Right atrium auricular region (tissue), 2 donors: ENCODE measurements at regions not wholly inside any gene's neighbourhood (a gene's known extent, or its start where the extent isn't known, plus 50 kb on each side); places are given as distances from the start of the nearest gene placed in this dataset.

Experiments
- DNase-seq: peaks from one replicate; pipeline ENCODE4 v3.0.0-alpha.2; 2019; ENCODE audit warnings: low spot score
- H3K27ac ChIP-seq, 2 donors: fragments of 200-600 bp; sonication (generic); 1 replicate in 1 of 2; 2 replicates in 1 of 2; pipeline ENCODE4 v1.5.1; 2016 to 2019
- H3K27me3 ChIP-seq, 2 donors: fragments of 200-600 bp; sonication (generic); one replicate each; pipeline versions ENCODE4 v1.5.1 to v1.6.0; 2017 to 2019
- H3K36me3 ChIP-seq: fragments of 200-600 bp; sonication (generic); one replicate; pipeline ENCODE4 v1.5.1; 2016
- H3K4me1 ChIP-seq, 2 donors: fragments of 200-600 bp; sonication (generic); one replicate each; pipeline versions ENCODE4 v1.5.1 to v1.6.0; 2017 to 2019
- H3K4me3 ChIP-seq, 2 donors: fragments of 200-600 bp; sonication (generic); 1 replicate in 1 of 2; 2 replicates in 1 of 2; pipeline ENCODE4 v1.5.1; 2017 to 2019; ENCODE audit warnings: mild to moderate bottlenecking in 1 of 2, moderate library complexity in 1 of 2
- H3K9me3 ChIP-seq, 2 donors: fragments of 200-600 bp; sonication (generic); one replicate each; pipeline ENCODE4 v1.5.1; 2019
- TF ChIP-seq, protein P1 (sequence below), 2 donors: fragments of 200-600 bp; sonication (generic); IDR thresholded peaks; one replicate each; pipeline ENCODE4 v1.5.1; 2019; ENCODE audit warnings: antibody characterized with exemption in 2 of 2

DNA sequence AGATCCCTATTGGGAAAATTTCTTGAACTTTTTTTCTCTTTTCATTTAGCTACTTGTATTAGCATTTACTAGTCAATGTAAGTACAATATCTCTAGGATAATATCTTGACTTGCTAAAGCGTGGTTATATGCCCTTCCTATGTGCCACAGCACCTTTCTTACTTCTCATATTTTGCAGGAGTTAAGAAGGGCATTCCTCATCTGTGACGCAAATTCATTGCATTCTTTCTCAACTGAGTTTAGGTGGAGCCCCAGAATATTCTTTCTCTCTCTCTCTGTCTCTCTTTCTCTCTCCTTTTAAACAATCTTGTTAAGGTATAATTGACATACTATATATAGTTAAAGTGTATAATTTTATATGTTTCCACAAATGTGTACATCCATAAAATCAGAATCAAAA, 266.1 kb downstream of the RAB38 start:
- Histone ChIP-seq H3K4me3 (no peak overlapping the region), H3K27ac (no peak overlapping the region), H3K9me3 (no peaks in the 10 kb centered on the region), H3K27me3 (no peaks in the 10 kb centered on the region), H3K4me1 (no peaks in the 10 kb centered on the region), H3K36me3 (no peaks in the 10 kb centered on the region)
- DNase-seq: no peak
- TF ChIP-seq, protein P1, sequence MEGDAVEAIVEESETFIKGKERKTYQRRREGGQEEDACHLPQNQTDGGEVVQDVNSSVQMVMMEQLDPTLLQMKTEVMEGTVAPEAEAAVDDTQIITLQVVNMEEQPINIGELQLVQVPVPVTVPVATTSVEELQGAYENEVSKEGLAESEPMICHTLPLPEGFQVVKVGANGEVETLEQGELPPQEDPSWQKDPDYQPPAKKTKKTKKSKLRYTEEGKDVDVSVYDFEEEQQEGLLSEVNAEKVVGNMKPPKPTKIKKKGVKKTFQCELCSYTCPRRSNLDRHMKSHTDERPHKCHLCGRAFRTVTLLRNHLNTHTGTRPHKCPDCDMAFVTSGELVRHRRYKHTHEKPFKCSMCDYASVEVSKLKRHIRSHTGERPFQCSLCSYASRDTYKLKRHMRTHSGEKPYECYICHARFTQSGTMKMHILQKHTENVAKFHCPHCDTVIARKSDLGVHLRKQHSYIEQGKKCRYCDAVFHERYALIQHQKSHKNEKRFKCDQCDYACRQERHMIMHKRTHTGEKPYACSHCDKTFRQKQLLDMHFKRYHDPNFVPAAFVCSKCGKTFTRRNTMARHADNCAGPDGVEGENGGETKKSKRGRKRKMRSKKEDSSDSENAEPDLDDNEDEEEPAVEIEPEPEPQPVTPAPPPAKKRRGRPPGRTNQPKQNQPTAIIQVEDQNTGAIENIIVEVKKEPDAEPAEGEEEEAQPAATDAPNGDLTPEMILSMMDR (IDR thresholded peaks at IDR 0.05): no peak

DNA sequence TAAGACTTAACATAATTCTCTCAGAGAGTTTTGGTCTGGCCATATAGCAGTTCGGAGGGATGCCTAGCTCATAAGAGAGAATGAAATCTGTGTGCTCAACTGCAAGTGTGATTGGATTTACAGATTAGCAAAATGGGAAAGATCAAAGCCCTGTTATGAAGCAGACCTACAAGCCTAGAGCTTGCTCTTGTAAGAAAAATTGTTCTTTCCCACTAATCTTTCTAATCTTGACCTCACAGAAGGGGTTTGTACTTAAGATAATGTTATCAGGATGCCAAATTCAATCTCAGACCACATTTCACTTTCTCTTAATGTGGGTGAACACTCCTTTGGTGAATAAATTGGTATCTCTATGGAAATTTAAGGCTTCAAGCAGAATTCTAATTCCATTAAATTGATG, 267.2 kb downstream of the RAB38 start:
- no peak for DNase-seq
- Histone ChIP-seq H3K36me3 (no peaks in the 10 kb centered on the region), H3K9me3 (no peaks in the 10 kb centered on the region), H3K27ac (no peak overlapping the region), H3K4me1 (no peaks in the 10 kb centered on the region), H3K4me3 (no peak overlapping the region), H3K27me3 (no peaks in the 10 kb centered on the region)
- TF ChIP-seq, protein P1 (IDR thresholded peaks at IDR 0.05): no peak

DNA sequence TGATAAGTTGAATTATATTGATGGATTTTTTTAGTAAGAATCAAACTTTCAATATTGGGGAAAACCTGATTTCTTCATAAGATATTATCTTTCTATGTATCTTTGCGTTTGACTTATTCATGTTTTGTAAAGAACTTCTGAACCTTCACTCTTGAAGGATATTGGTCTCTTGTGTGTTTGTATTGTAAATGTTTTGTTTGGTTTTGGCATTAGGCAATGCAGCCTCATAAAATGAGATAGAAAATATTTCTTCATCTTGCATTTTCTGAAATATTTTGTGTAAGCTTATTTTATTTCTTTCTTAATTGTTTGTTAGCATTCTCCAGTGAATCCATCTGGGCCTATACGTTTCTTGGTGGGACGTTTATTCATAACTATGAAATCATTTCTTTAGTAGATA, 271.9 kb downstream of the RAB38 start:
- no peak overlapping the region for H3K27ac ChIP-seq
- H3K4me3 ChIP-seq: no peak overlapping the region
- no peak for DNase-seq
- no peaks in the 10 kb centered on the region for H3K4me1 ChIP-seq
- no peaks in the 10 kb centered on the region for H3K9me3 ChIP-seq
- H3K27me3 ChIP-seq: no peaks in the 10 kb centered on the region
- TF ChIP-seq, protein P1 (IDR thresholded peaks at IDR 0.05): no peak
- H3K36me3 ChIP-seq: no peaks in the 10 kb centered on the region

DNA sequence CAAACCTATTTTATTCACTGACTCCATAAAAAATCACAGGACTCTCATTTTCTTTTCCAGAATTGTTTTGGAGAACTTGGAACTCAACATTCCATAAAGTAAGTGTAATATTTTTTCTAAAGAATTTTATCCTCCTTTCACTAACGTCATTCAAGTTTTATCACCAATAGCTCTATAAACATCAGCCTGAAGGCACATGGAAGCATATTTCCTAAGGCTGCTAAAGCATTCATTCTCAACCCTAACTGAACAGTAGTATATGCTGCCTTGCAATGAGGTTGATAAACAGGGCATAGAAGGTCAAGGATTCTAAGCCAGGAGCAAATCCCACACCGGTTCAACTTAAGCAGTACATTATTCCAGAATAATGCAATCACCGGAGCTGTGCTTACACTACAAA, 273.9 kb downstream of the RAB38 start:
- Histone ChIP-seq H3K27me3 (no peaks in the 10 kb centered on the region), H3K4me1 (no peaks in the 10 kb centered on the region), H3K27ac (no peak overlapping the region), H3K4me3 (no peak overlapping the region), H3K9me3 (no peaks in the 10 kb centered on the region), H3K36me3 (no peaks in the 10 kb centered on the region)
- TF ChIP-seq, protein P1 (IDR thresholded peaks at IDR 0.05): no peak
- DNase-seq: no peak

DNA sequence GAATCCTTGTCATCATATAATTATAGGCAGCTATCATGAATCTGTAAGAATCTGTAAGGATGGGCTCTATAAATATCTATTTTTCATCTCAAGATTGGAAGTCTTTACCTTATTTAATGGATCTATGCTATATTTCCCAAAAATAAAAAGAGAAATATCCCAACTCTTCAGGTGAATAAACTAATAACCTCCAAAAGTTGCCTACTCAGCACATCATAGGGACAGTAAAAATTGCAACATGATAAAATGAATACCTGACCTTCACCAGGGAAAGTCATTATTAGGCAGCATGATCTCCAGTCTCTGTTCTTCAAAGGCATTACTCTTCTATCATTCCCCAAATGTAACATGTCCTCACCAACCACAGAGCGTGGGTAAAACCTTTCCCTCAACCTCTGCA, 277.3 kb downstream of the RAB38 start:
- Histone ChIP-seq H3K27me3 (no peaks in the 10 kb centered on the region), H3K4me3 (no peak overlapping the region), H3K9me3 (no peaks in the 10 kb centered on the region), H3K4me1 (no peaks in the 10 kb centered on the region), H3K36me3 (no peaks in the 10 kb centered on the region), H3K27ac (no peak overlapping the region)
- TF ChIP-seq, protein P1 (IDR thresholded peaks at IDR 0.05): no peak
- DNase-seq: no peak

DNA sequence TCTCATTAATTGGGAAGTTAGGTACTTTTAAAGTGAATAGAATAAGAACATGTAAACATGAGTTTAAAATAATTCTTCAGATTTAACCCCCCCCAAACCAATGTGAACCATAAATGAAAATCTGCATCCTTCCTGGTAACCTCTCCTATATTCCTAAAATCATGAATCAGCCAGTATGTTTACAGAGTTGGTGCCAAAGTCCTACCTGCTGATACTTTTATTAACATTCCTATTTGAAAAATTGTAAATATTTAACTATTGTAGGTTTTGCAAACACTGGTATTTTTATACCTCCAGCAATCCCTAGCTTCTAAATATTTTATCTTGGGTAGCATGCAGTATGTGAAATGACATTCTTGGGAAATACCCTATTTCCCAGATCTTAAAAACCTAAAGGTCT, 278.2 kb downstream of the RAB38 start:
- TF ChIP-seq, protein P1 (IDR thresholded peaks at IDR 0.05): no peak
- Histone ChIP-seq H3K4me1 (no peaks in the 10 kb centered on the region), H3K36me3 (no peaks in the 10 kb centered on the region), H3K4me3 (no peak overlapping the region), H3K27me3 (no peaks in the 10 kb centered on the region), H3K27ac (no peak overlapping the region), H3K9me3 (no peaks in the 10 kb centered on the region)
- DNase-seq: no peak
